Renal cortical epithelial cell (primary cell): ENCODE measurements at regions not wholly inside any gene's neighbourhood (a gene's known extent, or its start where the extent isn't known, plus 50 kb on each side); places are given as distances from the start of the nearest gene placed in this dataset.

ENCODE experiments used
- DNase-seq: peaks from one replicate; pipeline ENCODE4 v3.0.0-alpha.2; 2011; ENCODE audit warnings: low read depth

- DNase-seq = no peak
Observed at GRCh38 chr10:129272866-129273650, 194.0 kb upstream of the MGMT start.

DNA sequence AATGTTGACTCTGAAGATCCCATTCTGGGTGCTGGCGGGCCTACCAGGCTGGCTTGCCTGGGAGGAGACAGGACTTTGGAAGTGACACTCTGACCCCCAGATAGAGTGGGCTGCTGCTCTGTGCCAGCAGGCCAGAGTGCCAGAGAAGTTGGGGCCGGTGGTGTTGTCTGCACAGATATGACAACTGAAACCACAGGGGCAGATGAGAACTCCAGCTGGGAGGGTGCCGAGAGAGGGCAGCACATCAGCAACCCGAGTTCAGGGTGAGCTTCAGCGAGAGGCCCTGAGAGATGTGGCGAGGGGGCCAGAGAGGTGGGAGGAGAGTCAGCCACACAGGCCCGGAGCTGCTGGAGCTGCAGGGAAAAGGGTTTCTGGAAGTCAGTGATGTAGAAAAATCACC, 193.2 kb upstream of the MGMT start:
- no peak for DNase-seq

- DNase-seq = no peak
Observed at GRCh38 chr10:129274748-129275474, 192.1 kb upstream of the MGMT start.

DNA sequence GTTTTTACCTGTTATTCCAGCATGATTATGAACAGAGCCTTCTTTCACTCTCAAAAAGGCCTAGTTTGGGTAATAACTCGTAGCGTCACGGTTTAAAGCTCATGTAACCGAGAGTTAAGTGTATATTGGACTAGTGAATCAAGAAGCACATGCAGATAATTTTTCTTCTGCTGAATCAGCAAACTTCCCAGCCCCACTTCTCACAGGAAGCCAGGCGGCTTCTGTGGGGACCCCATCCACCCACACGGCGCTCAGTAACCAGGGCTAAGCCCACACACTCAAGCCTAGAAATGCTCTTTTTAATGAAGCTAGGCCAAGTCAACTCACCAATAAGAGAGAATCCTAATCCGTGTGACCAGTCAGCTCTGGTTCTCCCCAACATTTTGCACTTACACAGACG, 191.2 kb upstream of the MGMT start:
- no peak for DNase-seq

GRCh38 chr10:129277084-129277483, 190.0 kb upstream of the MGMT start:
- DNase-seq = no peak

- DNase-seq = no peak
Observed at GRCh38 chr10:129277841-129278240, 189.2 kb upstream of the MGMT start.

DNA sequence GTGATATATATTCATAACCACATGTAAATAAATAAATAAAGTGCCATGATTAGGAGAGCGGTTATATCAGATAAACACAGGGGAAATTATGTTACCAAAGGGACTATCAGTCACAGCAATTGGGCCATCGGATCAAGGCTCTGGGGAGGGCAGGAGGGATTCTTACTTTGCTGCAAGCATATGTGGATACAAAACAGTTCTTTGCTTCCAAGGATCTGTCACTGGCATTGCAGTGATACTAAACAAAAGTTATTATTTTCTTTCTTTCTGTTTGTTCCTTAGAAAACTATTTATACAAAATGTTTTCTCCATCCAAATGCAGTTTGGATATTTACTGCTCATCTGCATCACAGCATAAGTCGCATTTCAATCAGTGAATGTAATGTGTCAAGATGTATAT, 188.4 kb upstream of the MGMT start:
- no peak for DNase-seq

- DNase-seq = no peak
Observed at GRCh38 chr10:129279446-129280154, 187.4 kb upstream of the MGMT start.

DNA sequence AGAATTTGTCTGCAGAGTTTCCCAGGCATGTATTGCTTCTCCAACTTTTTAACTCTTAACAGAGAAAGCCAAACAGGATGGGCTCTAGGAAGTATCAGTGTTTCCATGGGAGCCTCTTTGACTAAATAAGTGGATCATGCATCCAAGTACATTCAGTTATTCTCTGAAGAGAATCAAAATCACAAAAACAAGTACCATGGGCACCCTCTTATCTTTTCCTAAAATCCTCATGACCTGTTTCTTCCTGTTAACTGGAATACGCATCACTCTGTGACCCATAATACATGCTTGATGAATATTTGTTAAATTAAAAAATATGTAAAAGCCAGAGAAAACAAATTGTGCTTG, 186.9 kb upstream of the MGMT start:
- DNase-seq = no peak

- DNase-seq = no peak
Observed at GRCh38 chr10:129280908-129281586, 186.0 kb upstream of the MGMT start.

DNA sequence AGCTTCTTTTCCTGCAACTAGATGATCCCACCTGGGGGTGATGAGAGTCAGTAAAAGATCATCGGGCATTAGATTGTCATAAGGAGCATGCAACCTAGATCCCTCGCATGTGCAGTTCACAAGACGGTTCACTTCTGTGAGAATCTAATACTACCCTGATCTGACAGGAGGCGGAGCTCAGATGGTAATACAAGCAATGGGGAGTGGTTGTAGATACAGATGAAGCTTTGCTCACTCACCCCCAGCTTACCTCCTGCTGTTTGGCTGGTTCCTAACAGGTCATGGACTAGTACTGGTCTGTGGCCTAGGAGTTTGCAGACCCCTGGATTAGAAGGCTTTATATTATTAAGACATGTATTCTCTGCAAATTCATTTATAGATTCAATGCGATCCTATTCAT, 181.6 kb upstream of the MGMT start:
- DNase-seq = no peak

DNA sequence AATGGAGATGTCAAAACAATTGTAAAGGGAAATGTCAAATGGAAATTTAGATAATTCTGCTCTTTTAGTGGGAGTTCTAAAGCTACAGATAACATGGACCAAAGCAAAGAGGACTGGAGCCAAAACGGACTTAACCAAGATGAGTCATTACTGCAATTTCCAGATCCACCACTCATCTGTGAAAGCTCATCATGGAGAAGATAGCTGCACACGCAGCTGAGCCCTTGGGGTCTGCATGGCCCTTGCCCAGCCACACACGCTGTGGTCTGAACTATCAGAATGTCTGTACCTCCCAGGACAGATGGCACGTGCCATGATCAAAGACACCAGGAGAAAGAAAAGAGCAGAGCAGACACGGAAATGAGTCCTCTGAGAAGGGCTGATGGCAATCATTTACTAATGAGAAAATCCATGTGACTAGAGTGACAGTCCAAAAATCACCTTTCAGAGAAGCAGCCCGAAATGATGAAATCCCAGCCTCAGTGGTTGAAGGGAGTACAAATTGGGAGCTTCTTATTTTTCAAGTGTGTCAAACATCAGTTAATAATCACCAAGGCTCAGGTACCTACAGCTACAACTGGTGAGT, 177.9 kb upstream of the MGMT start:
- DNase-seq = peak; percentile 52

DNA sequence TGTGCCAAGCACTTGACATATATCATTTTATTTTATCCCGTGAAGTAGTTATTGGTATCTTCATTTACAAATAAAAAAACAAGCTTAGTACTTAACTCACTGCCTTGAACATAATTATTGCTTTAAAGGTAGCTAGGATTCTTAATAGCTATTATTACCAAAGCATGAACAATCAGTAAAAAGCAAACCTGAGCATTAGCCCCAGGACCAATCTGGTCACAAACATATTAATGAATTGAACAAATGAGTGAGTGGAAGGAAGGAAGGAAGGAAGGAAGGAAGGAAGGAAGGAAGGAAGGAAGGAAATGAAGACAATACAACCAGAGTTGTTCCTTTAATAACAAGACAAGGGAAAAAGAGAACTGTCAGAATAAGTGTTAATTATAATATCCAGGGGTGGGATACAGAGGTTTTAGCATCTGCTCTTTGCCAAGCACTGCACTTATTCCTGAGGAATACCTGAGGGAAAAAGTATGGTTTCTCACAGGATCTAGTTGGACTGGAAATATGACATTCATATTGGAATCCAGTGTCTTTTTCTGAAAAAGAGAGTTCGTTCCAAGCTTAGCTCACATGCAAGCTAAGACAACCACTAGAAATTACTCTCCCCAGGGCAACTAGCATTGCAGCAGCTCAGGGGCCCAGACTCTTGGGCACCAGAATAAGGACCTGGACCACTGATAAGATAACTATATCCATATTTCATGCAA, 172.9 kb upstream of the MGMT start:
- DNase-seq = no peak

DNA sequence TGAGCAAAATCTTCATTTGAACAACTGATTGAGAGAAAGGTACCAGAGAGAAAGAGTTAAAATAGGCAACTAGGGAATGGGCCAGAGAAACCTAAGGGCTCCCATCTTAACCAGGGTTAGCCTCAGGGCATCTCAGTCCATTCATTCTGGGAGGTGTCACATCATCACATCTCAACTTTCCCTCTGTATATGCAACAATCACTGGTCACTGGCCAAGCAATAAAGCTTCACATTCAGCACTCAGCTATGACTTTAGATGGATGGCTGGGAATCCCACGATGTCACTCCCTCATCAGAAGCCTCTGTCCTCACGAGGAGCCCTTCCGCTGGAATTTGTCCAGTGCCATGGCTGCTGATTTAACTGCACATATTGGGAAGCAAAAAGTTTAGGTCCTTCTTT, 172.1 kb upstream of the MGMT start:
- DNase-seq = no peak

GRCh38 chr10:129305046-129305445, 162.0 kb upstream of the MGMT start:
- no peak for DNase-seq

GRCh38 chr10:129307141-129307540, 159.9 kb upstream of the MGMT start:
- peak; percentile 77 for DNase-seq

DNA sequence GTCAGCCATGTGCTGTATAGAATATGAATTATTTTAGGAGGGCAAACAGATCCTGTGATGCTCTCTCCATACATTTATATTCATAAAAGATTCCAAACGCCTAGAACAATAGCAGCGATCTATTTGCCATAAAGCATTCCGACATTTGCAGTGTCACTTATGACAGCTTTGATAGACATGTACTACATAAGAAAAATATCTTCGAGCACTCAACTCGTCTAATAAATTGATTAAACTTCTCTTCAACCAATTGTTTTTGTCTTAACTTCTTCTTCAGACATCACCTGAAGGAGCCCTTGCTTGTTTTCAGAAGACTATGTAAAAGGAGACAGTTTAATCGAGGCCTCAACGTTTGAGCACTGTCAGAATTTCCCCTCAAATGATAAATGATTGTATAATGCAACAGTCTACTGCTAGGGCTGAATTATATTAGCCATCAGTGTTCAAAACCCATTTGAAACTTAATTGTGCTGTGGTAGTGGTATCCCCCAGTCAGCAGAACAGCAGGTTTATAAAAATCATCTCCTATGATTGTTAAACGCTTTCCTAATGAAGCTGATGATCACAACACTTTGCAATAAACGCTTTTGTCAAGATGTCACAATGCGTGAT, 158.0 kb upstream of the MGMT start:
- no peak for DNase-seq

DNA sequence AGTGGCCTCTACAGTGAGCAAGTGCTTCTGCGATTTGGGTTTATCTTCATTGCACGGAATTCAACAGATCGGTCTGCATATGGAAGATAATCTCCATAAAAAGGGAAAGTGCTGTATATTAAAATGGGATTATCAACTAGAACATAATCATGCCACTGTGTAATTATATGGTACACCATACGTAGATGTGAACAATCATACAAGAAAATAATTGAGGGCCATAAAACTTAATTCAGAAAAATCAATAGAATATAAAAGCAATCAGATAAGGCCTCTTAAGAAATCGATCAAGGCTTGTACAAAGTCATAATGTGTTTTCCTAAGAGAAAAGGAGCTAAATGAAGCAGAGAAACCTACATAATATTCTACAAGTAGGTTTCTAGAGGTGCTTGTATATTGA, 157.5 kb upstream of the MGMT start:
- no peak for DNase-seq

- no peak for DNase-seq
Observed at GRCh38 chr10:129310881-129311280, 156.2 kb upstream of the MGMT start.

DNA sequence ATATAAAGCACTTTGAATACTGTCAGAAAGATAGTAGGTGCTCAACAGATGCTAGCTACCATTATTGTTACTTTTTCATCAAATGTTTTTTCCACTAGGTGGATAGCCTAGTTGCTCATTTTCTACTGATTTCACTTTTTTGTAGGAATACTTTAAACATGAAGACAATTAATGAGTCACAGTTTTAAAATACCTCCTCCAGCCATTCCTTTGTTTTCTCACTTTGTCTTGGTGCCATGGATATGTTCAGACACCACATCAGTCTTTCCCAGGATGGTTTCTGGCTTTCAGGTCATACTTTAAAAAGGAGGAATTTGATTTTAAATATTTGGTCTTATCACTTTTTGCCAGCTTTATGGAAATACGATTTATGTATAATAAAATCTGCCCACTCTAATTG, 147.1 kb upstream of the MGMT start:
- peak; percentile 64 for DNase-seq

DNA sequence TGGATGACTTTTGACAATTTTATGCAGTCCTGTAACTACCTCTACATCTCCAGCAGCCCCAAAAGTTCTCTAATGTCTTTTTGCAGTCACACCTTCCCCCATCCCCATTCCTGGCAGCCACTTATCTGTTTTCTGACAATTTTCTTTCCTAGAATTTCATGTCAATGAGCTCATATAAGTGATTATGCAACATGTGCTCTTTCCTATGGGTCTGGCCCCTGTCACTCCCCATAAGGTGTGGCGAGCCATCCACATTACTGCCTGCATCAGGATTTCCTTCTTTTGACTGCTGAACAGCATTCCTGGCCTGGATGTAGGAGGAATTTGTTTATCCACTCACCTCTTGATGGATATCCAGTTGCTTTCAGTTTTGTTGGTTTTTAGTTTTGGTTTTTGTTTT, 146.7 kb upstream of the MGMT start:
- DNase-seq = peak; percentile 18
